Putamen (tissue), 1 donor: ENCODE measurements at regions not wholly inside any gene's neighbourhood (a gene's known extent, or its start where the extent isn't known, plus 50 kb on each side); places are given as distances from the start of the nearest gene placed in this dataset.
"Not testable (repeated sequence)": the region's sequence is repeated elsewhere in the genome, so short reads cannot be mapped to it uniquely, and the experiment has no call there.

ENCODE experiments used
- DNase-seq: peaks from one replicate; pipeline ENCODE4 v3.0.0-alpha.2; 2016; ENCODE audit warnings: low spot score

- not testable (repeated sequence) for DNase-seq
Observed at GRCh38 chr6:67878216-67878615, 756.9 kb upstream of the ADGRB3 start.

GRCh38 chr6:67877288-67877687, 757.8 kb upstream of the ADGRB3 start:
- DNase-seq = no peak

GRCh38 chr6:67875877-67876383, 759.2 kb upstream of the ADGRB3 start:
- DNase-seq = no peak

GRCh38 chr6:67870321-67870720, 764.8 kb upstream of the ADGRB3 start:
- DNase-seq = no peak

GRCh38 chr6:67863346-67863745, 771.7 kb upstream of the ADGRB3 start:
- no peak for DNase-seq

- DNase-seq = no peak
Observed at GRCh38 chr6:67854098-67854497, 781.0 kb upstream of the ADGRB3 start.

GRCh38 chr6:67839818-67840217, 795.3 kb upstream of the ADGRB3 start:
- no peak for DNase-seq

GRCh38 chr6:67825201-67825895, 809.7 kb upstream of the ADGRB3 start:
- DNase-seq = no peak

- DNase-seq = no peak
Observed at GRCh38 chr6:67818322-67818721, 816.8 kb upstream of the ADGRB3 start.

- no peak for DNase-seq
Observed at GRCh38 chr6:67815623-67816022, 819.5 kb upstream of the ADGRB3 start.

GRCh38 chr6:67814262-67814661, 820.8 kb upstream of the ADGRB3 start:
- DNase-seq = no peak

- DNase-seq = no peak
Observed at GRCh38 chr6:67812693-67813092, 822.4 kb upstream of the ADGRB3 start.

- no peak for DNase-seq
Observed at GRCh38 chr6:67812125-67812524, 823.0 kb upstream of the ADGRB3 start.

GRCh38 chr6:67811239-67812037, 823.6 kb upstream of the ADGRB3 start:
- DNase-seq = no peak

GRCh38 chr6:67804808-67805207, 830.3 kb upstream of the ADGRB3 start:
- DNase-seq = not testable (repeated sequence)

- no peak for DNase-seq
Observed at GRCh38 chr6:67802771-67803170, 832.3 kb upstream of the ADGRB3 start.

GRCh38 chr6:67792996-67793395, 842.1 kb upstream of the ADGRB3 start:
- no peak for DNase-seq

GRCh38 chr6:67790569-67790968, 844.5 kb upstream of the ADGRB3 start:
- no peak for DNase-seq

GRCh38 chr6:67787119-67787518, 848.0 kb upstream of the ADGRB3 start:
- not testable (repeated sequence) for DNase-seq

GRCh38 chr6:67779876-67780275, 855.2 kb upstream of the ADGRB3 start:
- no peak for DNase-seq

- DNase-seq = no peak
Observed at GRCh38 chr6:67775333-67775732, 859.7 kb upstream of the ADGRB3 start.

GRCh38 chr6:67768972-67769371, 866.1 kb upstream of the ADGRB3 start:
- no peak for DNase-seq
